ENCODE measurements at regions not wholly inside any gene's neighbourhood (a gene's known extent, or its start where the extent isn't known, plus 50 kb on each side); places are given as distances from the start of the nearest gene placed in this dataset.

GRCh38 chr2:51662187-51662586 is 630.3 kb upstream of the NRXN1 start:
- DNase-seq: no peak
- 81% methylated on average over 2 of the region's 5 CpGs for WGBS (ENCODE audit: insufficient coverage)
- no peak overlapping the region for H3K27ac ChIP-seq (ENCODE audit: insufficient read depth in 1 of 2, low read depth in 1 of 2, low read length in 2 of 2, poor library complexity in 1 of 2, severe bottlenecking in 2 of 2)
- no peaks in the 10 kb centered on the region for H3K4me1 ChIP-seq (ENCODE audit: control extremely low read depth in 1 of 4, control insufficient read depth in 4 of 4, insufficient read depth in 4 of 4, low read length in 3 of 4)
- POLR2A ChIA-PET: no interaction called here
- H3K9me3 ChIP-seq (ENCODE audit: control extremely low read depth in 1 of 5, control insufficient read depth in 4 of 5, insufficient read depth in 2 of 5, low read depth in 1 of 5, low read length in 4 of 5): no peaks in the 10 kb centered on the region
- CTCF ChIA-PET: interaction anchor here (0.5 kb wide), 1 partner anchor 110 kb away, joined by 3 read pairs; no protein-coding TSS in a partner anchor
- no peaks in the 10 kb centered on the region for H3K27me3 ChIP-seq (replicated peaks in 2 of 5; ENCODE audit: control insufficient read depth in 4 of 5, insufficient read depth in 5 of 5, low read length in 4 of 5)
- H3K4me3 ChIP-seq (ENCODE audit: control insufficient read depth in 1 of 7, extremely low read depth in 1 of 7, insufficient read depth in 4 of 7, low read depth in 2 of 7, low read length in 6 of 7): no peak overlapping the region
- no peaks in the 10 kb centered on the region for H3K36me3 ChIP-seq (ENCODE audit: control insufficient read depth in 4 of 4, insufficient read depth in 4 of 4, low read length in 3 of 4)

GRCh38 chr2:51657849-51658248 is 625.9 kb upstream of the NRXN1 start:
- no peak overlapping the region for H3K4me3 ChIP-seq (ENCODE audit: control insufficient read depth in 1 of 7, extremely low read depth in 1 of 7, insufficient read depth in 4 of 7, low read depth in 2 of 7, low read length in 6 of 7)
- WGBS (ENCODE audit: insufficient coverage): 100% methylated on average over 1 of the region's 4 CpGs
- POLR2A ChIA-PET: no interaction called here
- no peak for DNase-seq
- no peaks in the 10 kb centered on the region for H3K4me1 ChIP-seq (ENCODE audit: control extremely low read depth in 1 of 4, control insufficient read depth in 4 of 4, insufficient read depth in 4 of 4, low read length in 3 of 4)
- no peaks in the 10 kb centered on the region for H3K27me3 ChIP-seq (replicated peaks in 2 of 5; ENCODE audit: control insufficient read depth in 4 of 5, insufficient read depth in 5 of 5, low read length in 4 of 5)
- H3K9me3 ChIP-seq (ENCODE audit: control extremely low read depth in 1 of 5, control insufficient read depth in 4 of 5, insufficient read depth in 2 of 5, low read depth in 1 of 5, low read length in 4 of 5): no peaks in the 10 kb centered on the region
- no peak overlapping the region for H3K27ac ChIP-seq (ENCODE audit: insufficient read depth in 1 of 2, low read depth in 1 of 2, low read length in 2 of 2, poor library complexity in 1 of 2, severe bottlenecking in 2 of 2)
- no peaks in the 10 kb centered on the region for H3K36me3 ChIP-seq (ENCODE audit: control insufficient read depth in 4 of 4, insufficient read depth in 4 of 4, low read length in 3 of 4)
- CTCF ChIA-PET: no interaction called here

DNA sequence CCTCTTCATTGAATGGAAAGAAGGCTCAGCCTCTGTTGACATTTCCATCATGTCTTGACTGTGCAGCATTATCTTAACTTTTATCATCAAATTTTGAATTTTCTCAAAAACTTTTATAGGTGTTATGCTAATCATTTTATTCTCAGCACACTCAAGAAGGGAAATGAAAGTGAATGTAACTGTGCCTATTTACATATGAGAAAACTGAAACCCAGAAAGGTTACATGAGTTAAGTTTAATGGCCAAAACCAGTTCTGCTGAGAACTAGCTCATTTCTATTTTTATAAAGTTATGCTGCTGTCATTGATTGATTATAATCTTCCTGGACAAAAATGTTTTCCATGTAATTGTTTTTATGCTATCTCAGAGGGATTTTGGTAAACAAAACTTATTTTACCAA is 618.8 kb upstream of the NRXN1 start:
- ChIA-PET CTCF (no interaction called here), POLR2A (no interaction called here)

GRCh38 chr2:51649366-51649765 is 617.4 kb upstream of the NRXN1 start:
- no peak for DNase-seq
- Histone ChIP-seq H3K27me3 (replicated peaks in 2 of 5; ENCODE audit: control insufficient read depth in 4 of 5, insufficient read depth in 5 of 5, low read length in 4 of 5) (no peaks in the 10 kb centered on the region), H3K36me3 (ENCODE audit: control insufficient read depth in 4 of 4, insufficient read depth in 4 of 4, low read length in 3 of 4) (no peaks in the 10 kb centered on the region), H3K27ac (ENCODE audit: insufficient read depth in 1 of 2, low read depth in 1 of 2, low read length in 2 of 2, poor library complexity in 1 of 2, severe bottlenecking in 2 of 2) (no peak overlapping the region), H3K9me3 (ENCODE audit: control extremely low read depth in 1 of 5, control insufficient read depth in 4 of 5, insufficient read depth in 2 of 5, low read depth in 1 of 5, low read length in 4 of 5) (no peaks in the 10 kb centered on the region), H3K4me1 (ENCODE audit: control extremely low read depth in 1 of 4, control insufficient read depth in 4 of 4, insufficient read depth in 4 of 4, low read length in 3 of 4) (no peaks in the 10 kb centered on the region), H3K4me3 (ENCODE audit: control insufficient read depth in 1 of 7, extremely low read depth in 1 of 7, insufficient read depth in 4 of 7, low read depth in 2 of 7, low read length in 6 of 7) (no peak overlapping the region)
- CTCF ChIA-PET: no interaction called here
- WGBS (ENCODE audit: insufficient coverage): no CpG with 5 or more reads among the region's 1 CpG
- POLR2A ChIA-PET: no interaction called here

More for the DNA sequence above, 618.8 kb upstream of the NRXN1 start:
- Histone ChIP-seq H3K27me3 (replicated peaks in 2 of 5; ENCODE audit: control insufficient read depth in 4 of 5, insufficient read depth in 5 of 5, low read length in 4 of 5) (no peaks in the 10 kb centered on the region), H3K4me3 (ENCODE audit: control insufficient read depth in 1 of 7, extremely low read depth in 1 of 7, insufficient read depth in 4 of 7, low read depth in 2 of 7, low read length in 6 of 7) (no peak overlapping the region), H3K4me1 (ENCODE audit: control extremely low read depth in 1 of 4, control insufficient read depth in 4 of 4, insufficient read depth in 4 of 4, low read length in 3 of 4) (no peaks in the 10 kb centered on the region), H3K9me3 (ENCODE audit: control extremely low read depth in 1 of 5, control insufficient read depth in 4 of 5, insufficient read depth in 2 of 5, low read depth in 1 of 5, low read length in 4 of 5) (no peaks in the 10 kb centered on the region), H3K36me3 (ENCODE audit: control insufficient read depth in 4 of 4, insufficient read depth in 4 of 4, low read length in 3 of 4) (no peaks in the 10 kb centered on the region), H3K27ac (ENCODE audit: insufficient read depth in 1 of 2, low read depth in 1 of 2, low read length in 2 of 2, poor library complexity in 1 of 2, severe bottlenecking in 2 of 2) (no peak overlapping the region)
- DNase-seq: no peak

DNA sequence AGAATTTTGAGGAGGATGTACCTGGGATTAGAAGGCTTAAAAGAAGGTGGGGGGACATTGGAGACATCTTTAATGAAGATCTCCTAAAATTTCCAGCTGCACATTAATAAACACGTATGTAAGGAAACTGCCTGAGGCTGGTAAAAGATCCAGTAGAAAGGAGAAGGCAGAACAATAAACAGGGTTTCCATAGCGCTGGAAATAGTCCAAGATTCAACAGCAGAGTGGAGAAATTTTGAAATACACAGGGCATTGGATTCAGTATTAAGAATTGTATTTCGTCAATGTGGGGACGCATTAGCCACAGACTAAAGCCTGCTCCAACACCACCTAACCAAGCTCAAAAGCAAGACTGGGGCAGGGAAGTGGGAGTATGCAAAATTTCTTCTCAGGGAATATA is 606.9 kb upstream of the NRXN1 start:
- no peaks in the 10 kb centered on the region for H3K36me3 ChIP-seq (ENCODE audit: control insufficient read depth in 4 of 4, insufficient read depth in 4 of 4, low read length in 3 of 4)
- WGBS (ENCODE audit: insufficient coverage): 100% methylated on average over 2 of the region's 4 CpGs
- POLR2A ChIA-PET: no interaction called here
- H3K27me3 ChIP-seq (replicated peaks in 2 of 5; ENCODE audit: control insufficient read depth in 4 of 5, insufficient read depth in 5 of 5, low read length in 4 of 5): no peaks in the 10 kb centered on the region
- H3K27ac ChIP-seq (ENCODE audit: insufficient read depth in 1 of 2, low read depth in 1 of 2, low read length in 2 of 2, poor library complexity in 1 of 2, severe bottlenecking in 2 of 2): no peak overlapping the region
- no peak for DNase-seq
- no peak overlapping the region for H3K4me3 ChIP-seq (ENCODE audit: control insufficient read depth in 1 of 7, extremely low read depth in 1 of 7, insufficient read depth in 4 of 7, low read depth in 2 of 7, low read length in 6 of 7)
- H3K9me3 ChIP-seq (ENCODE audit: control extremely low read depth in 1 of 5, control insufficient read depth in 4 of 5, insufficient read depth in 2 of 5, low read depth in 1 of 5, low read length in 4 of 5): no peaks in the 10 kb centered on the region
- H3K4me1 ChIP-seq (ENCODE audit: control extremely low read depth in 1 of 4, control insufficient read depth in 4 of 4, insufficient read depth in 4 of 4, low read length in 3 of 4): no peaks in the 10 kb centered on the region
- CTCF ChIA-PET: no interaction called here

DNA sequence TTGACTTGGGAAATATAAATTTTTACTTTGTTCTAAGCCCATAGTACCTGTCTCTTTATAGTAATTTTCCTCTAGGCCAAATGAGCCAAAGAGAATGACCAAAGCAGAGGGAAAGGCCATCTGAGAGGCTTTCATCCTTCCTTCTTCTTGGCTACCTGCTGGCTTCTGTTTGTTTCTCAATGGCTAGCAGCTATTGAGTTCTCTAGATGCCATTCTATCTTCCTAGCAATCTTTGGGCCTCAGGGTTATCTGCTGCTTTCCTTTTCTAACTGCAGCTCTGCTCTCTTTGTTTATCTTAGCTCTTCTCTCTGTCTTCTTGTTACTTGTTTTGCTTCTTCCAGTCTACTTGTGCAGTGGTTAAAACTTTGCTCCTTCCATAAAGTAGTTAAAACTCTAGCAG is 601.1 kb upstream of the NRXN1 start:
- Histone ChIP-seq H3K36me3 (ENCODE audit: control insufficient read depth in 4 of 4, insufficient read depth in 4 of 4, low read length in 3 of 4) (no peaks in the 10 kb centered on the region), H3K27me3 (replicated peaks in 2 of 5; ENCODE audit: control insufficient read depth in 4 of 5, insufficient read depth in 5 of 5, low read length in 4 of 5) (no peaks in the 10 kb centered on the region), H3K4me1 (ENCODE audit: control extremely low read depth in 1 of 4, control insufficient read depth in 4 of 4, insufficient read depth in 4 of 4, low read length in 3 of 4) (no peaks in the 10 kb centered on the region), H3K9me3 (ENCODE audit: control extremely low read depth in 1 of 5, control insufficient read depth in 4 of 5, insufficient read depth in 2 of 5, low read depth in 1 of 5, low read length in 4 of 5) (no peaks in the 10 kb centered on the region), H3K4me3 (ENCODE audit: control insufficient read depth in 1 of 7, extremely low read depth in 1 of 7, insufficient read depth in 4 of 7, low read depth in 2 of 7, low read length in 6 of 7) (no peak overlapping the region), H3K27ac (ENCODE audit: insufficient read depth in 1 of 2, low read depth in 1 of 2, low read length in 2 of 2, poor library complexity in 1 of 2, severe bottlenecking in 2 of 2) (no peak overlapping the region)
- CTCF ChIA-PET: no interaction called here
- DNase-seq: no peak
- POLR2A ChIA-PET: no interaction called here

DNA sequence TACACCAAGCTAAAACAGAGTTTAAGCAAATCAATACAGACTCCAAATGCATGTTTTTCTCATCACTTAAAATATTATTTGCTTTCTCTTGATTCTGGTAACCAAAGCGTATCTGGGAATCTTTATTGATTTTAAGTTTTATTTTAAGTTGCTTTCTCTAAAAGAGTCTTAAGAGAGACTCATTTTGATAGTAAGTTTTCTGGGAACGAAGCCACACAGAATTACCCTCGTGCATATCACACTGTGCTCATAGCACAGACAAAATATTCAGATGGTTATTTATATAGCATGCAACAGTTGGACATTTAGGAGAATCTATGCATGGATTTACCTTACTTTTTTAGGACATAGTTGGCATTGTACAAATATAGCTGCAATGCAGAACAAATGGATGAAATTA is 597.5 kb upstream of the NRXN1 start:
- DNase-seq: no peak
- ChIA-PET CTCF (no interaction called here), POLR2A (no interaction called here)
- no CpG with 5 or more reads among the region's 3 CpGs for WGBS (ENCODE audit: insufficient coverage)
- Histone ChIP-seq H3K4me3 (ENCODE audit: control insufficient read depth in 1 of 7, extremely low read depth in 1 of 7, insufficient read depth in 4 of 7, low read depth in 2 of 7, low read length in 6 of 7) (no peak overlapping the region), H3K36me3 (ENCODE audit: control insufficient read depth in 4 of 4, insufficient read depth in 4 of 4, low read length in 3 of 4) (no peaks in the 10 kb centered on the region), H3K27ac (ENCODE audit: insufficient read depth in 1 of 2, low read depth in 1 of 2, low read length in 2 of 2, poor library complexity in 1 of 2, severe bottlenecking in 2 of 2) (no peak overlapping the region), H3K9me3 (ENCODE audit: control extremely low read depth in 1 of 5, control insufficient read depth in 4 of 5, insufficient read depth in 2 of 5, low read depth in 1 of 5, low read length in 4 of 5) (peaks cover 0 to 1% (median 0%) of the 10 kb centered on the region in 5 experiments), H3K4me1 (ENCODE audit: control extremely low read depth in 1 of 4, control insufficient read depth in 4 of 4, insufficient read depth in 4 of 4, low read length in 3 of 4) (no peaks in the 10 kb centered on the region), H3K27me3 (replicated peaks in 2 of 5; ENCODE audit: control insufficient read depth in 4 of 5, insufficient read depth in 5 of 5, low read length in 4 of 5) (no peaks in the 10 kb centered on the region)

- DNase-seq: no peak
- CTCF ChIA-PET: no interaction called here
- POLR2A ChIA-PET: no interaction called here
- Histone ChIP-seq H3K27me3 (replicated peaks in 2 of 5; ENCODE audit: control insufficient read depth in 4 of 5, insufficient read depth in 5 of 5, low read length in 4 of 5) (no peaks in the 10 kb centered on the region), H3K9me3 (ENCODE audit: control extremely low read depth in 1 of 5, control insufficient read depth in 4 of 5, insufficient read depth in 2 of 5, low read depth in 1 of 5, low read length in 4 of 5) (peaks cover 0 to 1% (median 0%) of the 10 kb centered on the region in 5 experiments), H3K27ac (ENCODE audit: insufficient read depth in 1 of 2, low read depth in 1 of 2, low read length in 2 of 2, poor library complexity in 1 of 2, severe bottlenecking in 2 of 2) (no peak overlapping the region), H3K36me3 (ENCODE audit: control insufficient read depth in 4 of 4, insufficient read depth in 4 of 4, low read length in 3 of 4) (no peaks in the 10 kb centered on the region), H3K4me3 (ENCODE audit: control insufficient read depth in 1 of 7, extremely low read depth in 1 of 7, insufficient read depth in 4 of 7, low read depth in 2 of 7, low read length in 6 of 7) (no peak overlapping the region), H3K4me1 (ENCODE audit: control extremely low read depth in 1 of 4, control insufficient read depth in 4 of 4, insufficient read depth in 4 of 4, low read length in 3 of 4) (no peaks in the 10 kb centered on the region)
- WGBS (ENCODE audit: insufficient coverage): 60% methylated on average over 1 of the region's 3 CpGs
Measured at GRCh38 chr2:51628917-51629316, 597.0 kb upstream of the NRXN1 start.

All from common myeloid progenitor, CD34-positive (primary cell).